ENCODE measurements at regions not wholly inside any gene's neighbourhood (a gene's known extent, or its start where the extent isn't known, plus 50 kb on each side); places are given as distances from the start of the nearest gene placed in this dataset.

- H3K79me2 ChIP-seq (ENCODE audit: control insufficient read depth, low read length), result no peaks in the 10 kb centered on the region
- H3K4me3 ChIP-seq (ENCODE audit: low read length), result no peak overlapping the region
- no peaks in the 10 kb centered on the region for H3K36me3 ChIP-seq (ENCODE audit: control insufficient read depth, low read length)
- no peaks in the 10 kb centered on the region for H3F3A ChIP-seq (ENCODE audit: control insufficient read depth, insufficient read depth)
- H3K9me2 ChIP-seq (replicated peaks; ENCODE audit: control insufficient read depth, low read length), result no peaks in the 10 kb centered on the region
- no peaks in the 10 kb centered on the region for H4K20me1 ChIP-seq (ENCODE audit: control insufficient read depth, insufficient read depth, low read depth, low read length)
- H3K4me1 ChIP-seq (ENCODE audit: control insufficient read depth, low read length), result no peaks in the 10 kb centered on the region
- no peak overlapping the region for H3K27ac ChIP-seq (ENCODE audit: low read depth, low read length)
- H3K4me2 ChIP-seq (ENCODE audit: low read length), result no peak overlapping the region
- TF ChIP-seq EZH2phosphoT487 (IDR thresholded peaks at IDR 0.05; ENCODE audit: borderline replicate concordance, low read length) (no peak), CTCF (IDR thresholded peaks at IDR 0.05; ENCODE audit: low read depth, low read length, poor library complexity, severe bottlenecking) (no peak)
- H3K9me3 ChIP-seq (ENCODE audit: control insufficient read depth, insufficient read depth, low read length), result peaks cover 7% of the 10 kb centered on the region; the same call in 1 of the 2 replicates
- H3K27me3 ChIP-seq (ENCODE audit: control insufficient read depth, low read length), result no peaks in the 10 kb centered on the region
Observed at GRCh38 chr5:27472000-27472763, 433.8 kb upstream of the CDH9 start.

- no peak overlapping the region for H3K4me2 ChIP-seq (ENCODE audit: low read length)
- H3K79me2 ChIP-seq (ENCODE audit: control insufficient read depth, low read length), result no peaks in the 10 kb centered on the region
- no peaks in the 10 kb centered on the region for H3K27me3 ChIP-seq (ENCODE audit: control insufficient read depth, low read length)
- no peaks in the 10 kb centered on the region for H3F3A ChIP-seq (ENCODE audit: control insufficient read depth, insufficient read depth)
- no peak overlapping the region for H3K27ac ChIP-seq (ENCODE audit: low read depth, low read length)
- H3K4me3 ChIP-seq (ENCODE audit: low read length), result no peak overlapping the region
- no peaks in the 10 kb centered on the region for H3K4me1 ChIP-seq (ENCODE audit: control insufficient read depth, low read length)
- no peaks in the 10 kb centered on the region for H4K20me1 ChIP-seq (ENCODE audit: control insufficient read depth, insufficient read depth, low read depth, low read length)
- no peaks in the 10 kb centered on the region for H3K36me3 ChIP-seq (ENCODE audit: control insufficient read depth, low read length)
- TF ChIP-seq CTCF (IDR thresholded peaks at IDR 0.05; ENCODE audit: low read depth, low read length, poor library complexity, severe bottlenecking) (no peak), EZH2phosphoT487 (IDR thresholded peaks at IDR 0.05; ENCODE audit: borderline replicate concordance, low read length) (no peak)
- H3K9me2 ChIP-seq (replicated peaks; ENCODE audit: control insufficient read depth, low read length), result no peaks in the 10 kb centered on the region
- no peaks in the 10 kb centered on the region for H3K9me3 ChIP-seq (ENCODE audit: control insufficient read depth, insufficient read depth, low read length)
Observed at GRCh38 chr5:27466959-27467358, 428.6 kb upstream of the CDH9 start.

GRCh38 chr5:27465140-27465539, 426.8 kb upstream of the CDH9 start:
- H3K36me3 ChIP-seq (ENCODE audit: control insufficient read depth, low read length), result no peaks in the 10 kb centered on the region
- no peaks in the 10 kb centered on the region for H3K4me1 ChIP-seq (ENCODE audit: control insufficient read depth, low read length)
- H3K79me2 ChIP-seq (ENCODE audit: control insufficient read depth, low read length), result no peaks in the 10 kb centered on the region
- TF ChIP-seq CTCF (IDR thresholded peaks at IDR 0.05; ENCODE audit: low read depth, low read length, poor library complexity, severe bottlenecking), result no peak
- TF ChIP-seq EZH2phosphoT487 (IDR thresholded peaks at IDR 0.05; ENCODE audit: borderline replicate concordance, low read length), result no peak
- H3K27ac ChIP-seq (ENCODE audit: low read depth, low read length), result no peak overlapping the region
- no peaks in the 10 kb centered on the region for H3F3A ChIP-seq (ENCODE audit: control insufficient read depth, insufficient read depth)
- H3K27me3 ChIP-seq (ENCODE audit: control insufficient read depth, low read length), result no peaks in the 10 kb centered on the region
- no peak overlapping the region for H3K4me3 ChIP-seq (ENCODE audit: low read length)
- no peak overlapping the region for H3K4me2 ChIP-seq (ENCODE audit: low read length)
- no peaks in the 10 kb centered on the region for H4K20me1 ChIP-seq (ENCODE audit: control insufficient read depth, insufficient read depth, low read depth, low read length)
- H3K9me3 ChIP-seq (ENCODE audit: control insufficient read depth, insufficient read depth, low read length), result no peaks in the 10 kb centered on the region
- H3K9me2 ChIP-seq (replicated peaks; ENCODE audit: control insufficient read depth, low read length), result no peaks in the 10 kb centered on the region
